GM12878 (cell line): ENCODE measurements at regions not wholly inside any gene's neighbourhood (a gene's known extent, or its start where the extent isn't known, plus 50 kb on each side); places are given as distances from the start of the nearest gene placed in this dataset.

ENCODE experiments used
- ATAC-seq: fragments of 200-7000 bp; cut with Tn5 transposase; 3 replicates; pipeline ENCODE4 v1.9.1; 2020; ENCODE audit warnings: mild to moderate bottlenecking, moderate library complexity
- BruUV-seq: library from RNA; stranded (reverse); fragments of 400-500 nt; replicated peaks from 2 replicates; lab custom pipeline; 2021; lab: Mats Ljungman, UMichigan
- CTCF ChIA-PET: fragments of 300-600 bp; sonication (Branson Sonifier 250); formaldehyde crosslinking; extraction: SDS; loops from one replicate; lab custom pipeline; 2021; ENCODE audit warnings: inconsistent platforms; lab: Yijun Ruan, JAX
- POLR2A ChIA-PET: fragments of 350-600 bp; formaldehyde crosslinking; extraction: SDS; loops from one replicate; lab custom pipeline; 2021; ENCODE audit warnings: inconsistent platforms; lab: Charles Lee
- RAD21 ChIA-PET: fragments of 300-600 bp; sonication (Branson Sonifier 250); formaldehyde crosslinking; loops from one replicate; lab custom pipeline; 2023; ENCODE audit warnings: antibody characterized with exemption; ENCODE audit not compliant: unreplicated experiment; lab: Charles Lee
- SMC1A ChIA-PET: fragments of 300-600 bp; sonication (Branson Sonifier 250); formaldehyde crosslinking; loops from one replicate; lab custom pipeline; 2023; ENCODE audit not compliant: unreplicated experiment, uncharacterized antibody; lab: Charles Lee
- DNase-seq: peaks from one replicate; pipeline ENCODE4 v3.0.0-alpha.2; 2011; ENCODE audit warnings: low read depth, low spot score
- FAIRE-seq: peaks from 3 replicates; lab custom pipeline; 2011; peaks lifted over from hg19 to GRCh38; lab: Jason Lieb, UNC
- H2AFZ ChIP-seq: 2 replicates; pipeline ENCODE4 v1.6.0; 2011; ENCODE audit warnings: low read depth, low read length, control low read depth; ENCODE audit not compliant: control insufficient read depth
- H3K27ac ChIP-seq: 2 replicates; pipeline ENCODE4 v1.5.1; 2011; ENCODE audit warnings: control low read depth; ENCODE audit not compliant: control insufficient read depth, insufficient read depth
- H3K27me3 ChIP-seq, 2 experiments: replicated peaks in 1 of 2; 2 replicates each; pipeline versions ENCODE4 v1.6.0 to v1.6.1; 2011; ENCODE audit warnings: low read length in 1 of 2; ENCODE audit not compliant: control insufficient read depth in 2 of 2, insufficient read depth in 2 of 2
- H3K36me3 ChIP-seq, 2 experiments: 2 replicates each; pipeline ENCODE4 v1.5.1; 2011; ENCODE audit warnings: low read length in 1 of 2; ENCODE audit not compliant: control insufficient read depth in 2 of 2, insufficient read depth in 2 of 2
- H3K4me1 ChIP-seq: 2 replicates; pipeline ENCODE4 v1.6.1; 2011; ENCODE audit warnings: mild to moderate bottlenecking, low read length, moderate library complexity, mixed read lengths; ENCODE audit not compliant: control insufficient read depth, insufficient read depth
- H3K4me2 ChIP-seq: 2 replicates; pipeline ENCODE4 v1.6.0; 2011; ENCODE audit warnings: control low read depth; ENCODE audit not compliant: control insufficient read depth, insufficient read depth
- H3K4me3 ChIP-seq: fragments of 200-600 bp; sonication (generic); 2 replicates; pipeline ENCODE4 v1.5.1; 2016
- H3K79me2 ChIP-seq: 2 replicates; pipeline ENCODE4 v1.6.0; 2011; ENCODE audit warnings: low read length; ENCODE audit not compliant: control insufficient read depth, insufficient read depth
- H3K9ac ChIP-seq: 2 replicates; pipeline ENCODE4 v1.8.0; 2011; ENCODE audit warnings: low read length, control low read depth, mixed read lengths; ENCODE audit not compliant: control insufficient read depth, insufficient read depth
- H3K9me3 ChIP-seq: replicated peaks from 3 replicates; pipeline ENCODE4 v1.5.1; 2011; ENCODE audit warnings: mild to moderate bottlenecking, low read length; ENCODE audit not compliant: control insufficient read depth, insufficient read depth
- H4K20me1 ChIP-seq: 2 replicates; pipeline ENCODE4 v1.6.0; 2011; ENCODE audit not compliant: control insufficient read depth, insufficient read depth
- BCL3 ChIP-seq: IDR thresholded peaks from 2 replicates; pipeline ENCODE4 v1.6.1; 2011; ENCODE audit warnings: borderline replicate concordance, low read depth, mild to moderate bottlenecking, moderate library complexity, low read length; ENCODE audit not compliant: insufficient read depth, poor library complexity, severe bottlenecking
- BHLHE40 ChIP-seq, 2 experiments: fragments of 450-650 bp in 1 of 2; IDR thresholded peaks; 2 replicates each; pipeline ENCODE4 v1.6.1; 2011 to 2017; ENCODE audit warnings: low read depth in 2 of 2, borderline replicate concordance in 1 of 2, improper control_type of control experiment in 1 of 2, low read length in 1 of 2, mild to moderate bottlenecking in 1 of 2
- CHD1 ChIP-seq: IDR thresholded peaks from 2 replicates; pipeline ENCODE4 v1.6.1; 2012; ENCODE audit warnings: low read depth, low read length, improper control_type of control experiment
- ELK1 ChIP-seq: IDR thresholded peaks from 2 replicates; pipeline ENCODE4 v1.6.1; 2012; ENCODE audit warnings: low read depth, low read length, improper control_type of control experiment
- HDAC2 ChIP-seq: fragments of 200-600 bp; sonication (generic); IDR thresholded peaks from 2 replicates; pipeline ENCODE4 v1.6.1; 2017
- IKZF1 ChIP-seq: fragments of 450-650 bp; conservative IDR thresholded peaks from 2 replicates; pipeline ENCODE4 v1.6.1; 2017; ENCODE audit warnings: antibody characterized with exemption, mild to moderate bottlenecking
- PKNOX1 ChIP-seq: fragments of 450-650 bp; IDR thresholded peaks from 2 replicates; pipeline ENCODE4 v1.6.1; 2016; ENCODE audit warnings: mild to moderate bottlenecking
- RELB ChIP-seq: fragments of 450-650 bp; IDR thresholded peaks from 2 replicates; pipeline ENCODE4 v1.6.1; 2017; ENCODE audit warnings: low read depth, mild to moderate bottlenecking, moderate library complexity
- RUNX3 ChIP-seq: IDR thresholded peaks from 2 replicates; pipeline ENCODE4 v1.6.1; 2012; ENCODE audit warnings: low read length, inconsistent platforms
- SREBF1 ChIP-seq: IDR thresholded peaks from 2 replicates; pipeline ENCODE4 v1.6.1; 2012; ENCODE audit warnings: mild to moderate bottlenecking, low read length
- ZNF592 ChIP-seq: fragments of 450-650 bp; IDR thresholded peaks from 2 replicates; pipeline ENCODE4 v1.6.1; 2017; ENCODE audit warnings: mild to moderate bottlenecking, moderate library complexity
- WGBS: methylation state at CpG from one replicate; pipeline ENCODE4 v1.1.6; 2016; ENCODE audit warnings: low lambda C conversion rate; ENCODE audit not compliant: insufficient replicate concordance, insufficient coverage; ENCODE audit errors: missing lambda C conversion rate; 5-methylcytosine and 5-hydroxymethylcytosine counted together
- in situ Hi-C: fragments of 300-500 bp; cut with MboI; formaldehyde crosslinking; loops from 9 replicates; pipeline ENCODE4 v1.14.3; 2018; ENCODE audit warnings: mixed read lengths
- intact Hi-C: fragments of 100-400 bp; cut with micrococcal nuclease; formaldehyde crosslinking; loops from one replicate; pipeline ENCODE4 v1.14.2; 2022; ENCODE audit not compliant: unreplicated experiment

- in situ Hi-C loops = no loop called here
- POLR2A ChIA-PET = interaction anchor here (0.6 to 11.3 kb wide), 10 partner anchors 13 to 115 kb away, joined by 3 to 367 read pairs (median 44); partner anchors contain the start of gene RASGRP1
- no peak for DNase-seq
- Histone ChIP-seq H3K27ac (peak overlapping the region; percentile 77), H3K9me3 (no peaks in the 10 kb centered on the region), H3K36me3 (no peaks in the 10 kb centered on the region), H3K4me2 (no peak overlapping the region; the same call in none of the 2 replicates), H2AFZ (peak overlapping the region; percentile 20), H3K27me3 (no peaks in the 10 kb centered on the region), H3K4me1 (peaks cover 57% of the 10 kb centered on the region), H3K9ac (no peak overlapping the region), H3K79me2 (no peaks in the 10 kb centered on the region), H3K4me3 (no peak overlapping the region), H4K20me1 (no peaks in the 10 kb centered on the region)
- intact Hi-C loops = loop anchor here (1.0 to 2.0 kb wide), 3 partner anchors 8 to 106 kb away; partner anchors contain the start of gene RASGRP1
- 64% methylated on average over 3 of the region's 3 CpGs for WGBS
- SMC1A ChIA-PET = interaction anchor here (0.7 to 47.0 kb wide), 8 partner anchors 9 to 117 kb away, joined by 4 to 1803 read pairs (median 86); partner anchors contain the start of gene RASGRP1
- RAD21 ChIA-PET = interaction anchor here (1.4 to 22.5 kb wide), 6 partner anchors 13 to 117 kb away, joined by 9 to 517 read pairs (median 158); partner anchors contain the start of gene RASGRP1
- FAIRE-seq = no peak
- CTCF ChIA-PET = interaction anchor here (1.3 to 9.3 kb wide), 9 partner anchors 10 to 108 kb away, joined by 3 to 173 read pairs (median 15); no protein-coding TSS in a partner anchor
- ATAC-seq = peak; percentile 53
- BruUV-seq = no TSS peak
- TF ChIP-seq BHLHE40 (IDR thresholded peaks at IDR 0.05; ENCODE audit: borderline replicate concordance in 1 of 2, low read depth in 2 of 2, low read length in 1 of 2) (peak; percentile 28 to 52; a peak in 2 of 4 replicates), IKZF1 (peak; percentile 65; the same call in 1 of the 2 replicates), SREBF1 (no peak), BCL3 (no peak), ELK1 (0 out of 2 replicates have a peak, but pooled peaks have one; percentile 37), RUNX3 (peak; percentile 64), HDAC2 (no peak), CHD1 (no peak), RELB (no peak), ZNF592 (0 out of 2 replicates have a peak, but pooled peaks have one; percentile 46), PKNOX1 (peak; percentile 43)
Measured at GRCh38 chr15:38670128-38671005, 105.8 kb upstream of the RASGRP1 start.
